HCT116 (cell line): ENCODE measurements at regions not wholly inside any gene's neighbourhood (a gene's known extent, or its start where the extent isn't known, plus 50 kb on each side); places are given as distances from the start of the nearest gene placed in this dataset.
"Not testable (repeated sequence)": the region's sequence is repeated elsewhere in the genome, so short reads cannot be mapped to it uniquely, and the experiment has no call there.

Experiments used
- ATAC-seq: fragments of 200-7000 bp; cut with Tn5 transposase; 2 replicates; pipeline ENCODE4 v1.9.1; 2020; ENCODE audit warnings: mild to moderate bottlenecking, moderate library complexity
- BruUV-seq: library from RNA; stranded (reverse); fragments of 400-500 nt; replicated peaks from 2 replicates; lab custom pipeline; 2021; lab: Mats Ljungman, UMichigan
- CTCF ChIA-PET: fragments of 300-600 bp; sonication (Branson Sonifier 250); formaldehyde crosslinking; loops from one replicate; lab custom pipeline; 2021; ENCODE audit warnings: antibody characterized with exemption; lab: Charles Lee
- POLR2A ChIA-PET: fragments of 300-600, 350-600 bp; sonication (Branson Sonifier 250); formaldehyde crosslinking; loops from one replicate; lab custom pipeline; 2021; ENCODE audit warnings: antibody characterized with exemption; lab: Charles Lee
- RAD21 ChIA-PET, 2 experiments: fragments of 300-600 bp; sonication (Branson Sonifier 250); formaldehyde crosslinking; loops; one replicate each; lab custom pipeline; 2023; ENCODE audit warnings: low total read pairs in 2 of 2; ENCODE audit not compliant: uncharacterized antibody in 2 of 2, unreplicated experiment in 2 of 2, low non-redundant PET in 1 of 2; lab: Charles Lee
- DNase-seq: peaks from one replicate; pipeline ENCODE4 v3.0.0-alpha.2; 2010; ENCODE audit warnings: low read depth, low spot score
- H2AFZ ChIP-seq: fragments of 200-600 bp; shearing (Covaris generic), sonication (generic); 2 replicates; pipeline ENCODE4 v1.6.1; 2017; ENCODE audit warnings: low read depth, mixed run types, mixed read lengths, antibody characterized with exemption, low read length; ENCODE audit not compliant: poor library complexity, severe bottlenecking
- H3K27ac ChIP-seq: 2 replicates; pipeline ENCODE4 v1.5.1; 2012; ENCODE audit warnings: low read depth, low read length
- H3K27me3 ChIP-seq: fragments of 200-600 bp; sonication (generic); 2 replicates; pipeline ENCODE4 v1.6.1; 2016; ENCODE audit warnings: mixed run types, low read length, mixed read lengths; ENCODE audit not compliant: insufficient read depth
- H3K36me3 ChIP-seq, 2 experiments: fragments of 200-500 bp in 1 of 2; fragments of 200-600 bp in 1 of 2; sonication (Bioruptor generic) in 1 of 2; sonication (generic) in 1 of 2; 2 replicates each; pipeline versions ENCODE4 v1.5.1 to v1.6.1; 2014 to 2016; ENCODE audit warnings: low read length in 2 of 2, inconsistent platforms in 1 of 2, mixed read lengths in 1 of 2, mixed run types in 1 of 2; ENCODE audit not compliant: insufficient read depth in 2 of 2, control insufficient read depth in 1 of 2
- H3K4me1 ChIP-seq, 2 experiments: fragments of 200-600 bp in 1 of 2; sonication (generic) in 1 of 2; 2 replicates each; pipeline versions ENCODE4 v1.5.1 to v1.6.1; 2012 to 2017; ENCODE audit warnings: low read length in 2 of 2, inconsistent platforms in 1 of 2, mild to moderate bottlenecking in 1 of 2, mixed read lengths in 1 of 2, mixed run types in 1 of 2, moderate library complexity in 1 of 2; ENCODE audit not compliant: insufficient read depth in 2 of 2, control insufficient read depth in 1 of 2
- H3K4me2 ChIP-seq: fragments of 200-600 bp; sonication (generic); 2 replicates; pipeline ENCODE4 v1.6.1; 2017; ENCODE audit warnings: mixed run types, low read length, mixed read lengths
- H3K4me3 ChIP-seq, 2 experiments: fragments of 200-600 bp in 1 of 2; sonication (generic) in 1 of 2; replicated peaks in 1 of 2; 2 replicates each; pipeline ENCODE4 v1.5.1; 2011 to 2016; ENCODE audit warnings: low read length in 2 of 2, control low read depth in 1 of 2, low read depth in 1 of 2, mild to moderate bottlenecking in 1 of 2, mixed read lengths in 1 of 2, mixed run types in 1 of 2
- H3K79me2 ChIP-seq: fragments of 200-600 bp; sonication (generic); 2 replicates; pipeline ENCODE4 v1.6.1; 2017; ENCODE audit warnings: mild to moderate bottlenecking, mixed run types, low read length, moderate library complexity, mixed read lengths; ENCODE audit not compliant: insufficient read depth
- H3K9ac ChIP-seq: fragments of 200-600 bp; sonication (generic); 2 replicates; pipeline ENCODE4 v1.6.1; 2016; ENCODE audit warnings: low read length, mixed read lengths
- H3K9me2 ChIP-seq: fragments of 200-600 bp; sonication (generic), shearing (Covaris generic); 2 replicates; pipeline ENCODE4 v1.6.1; 2017; ENCODE audit warnings: mixed run types, mild to moderate bottlenecking, moderate library complexity; ENCODE audit not compliant: insufficient read depth
- H3K9me3 ChIP-seq, 2 experiments: fragments of 200-500 bp in 1 of 2; fragments of 200-600 bp in 1 of 2; sonication (Bioruptor generic) in 1 of 2; sonication (generic) in 1 of 2; 2 replicates each; pipeline ENCODE4 v1.6.1; 2014 to 2017; ENCODE audit warnings: low read length in 2 of 2, mixed read lengths in 2 of 2, inconsistent platforms in 1 of 2, low read depth in 1 of 2, mild to moderate bottlenecking in 1 of 2, mixed run types in 1 of 2, moderate library complexity in 1 of 2; ENCODE audit not compliant: control insufficient read depth in 1 of 2, insufficient read depth in 1 of 2
- H4K20me1 ChIP-seq: fragments of 200-600 bp; sonication (generic), shearing (Covaris generic); 2 replicates; pipeline ENCODE4 v1.6.1; 2017; ENCODE audit warnings: mixed run types, mild to moderate bottlenecking, moderate library complexity; ENCODE audit not compliant: insufficient read depth
- POLR2AphosphoS5 ChIP-seq: IDR thresholded peaks from 2 replicates; pipeline ENCODE4 v1.6.1; 2011; ENCODE audit warnings: mild to moderate bottlenecking, low read depth, low read length, moderate library complexity
- REST ChIP-seq: IDR thresholded peaks from 2 replicates; pipeline ENCODE4 v1.6.1; 2012; ENCODE audit warnings: low read depth
- SIN3A ChIP-seq: IDR thresholded peaks from 2 replicates; pipeline ENCODE4 v1.6.1; 2012; ENCODE audit warnings: low read depth
- YY1 ChIP-seq: IDR thresholded peaks from 2 replicates; pipeline ENCODE4 v1.6.1; 2011; ENCODE audit warnings: low read length, low read depth, moderate library complexity, mild to moderate bottlenecking; ENCODE audit not compliant: insufficient replicate concordance; ENCODE audit errors: extremely low read depth
- intact Hi-C: fragments of 100-400 bp; cut with micrococcal nuclease; formaldehyde crosslinking; loops from 2 replicates; pipeline ENCODE4 v1.10.0; 2022

DNA sequence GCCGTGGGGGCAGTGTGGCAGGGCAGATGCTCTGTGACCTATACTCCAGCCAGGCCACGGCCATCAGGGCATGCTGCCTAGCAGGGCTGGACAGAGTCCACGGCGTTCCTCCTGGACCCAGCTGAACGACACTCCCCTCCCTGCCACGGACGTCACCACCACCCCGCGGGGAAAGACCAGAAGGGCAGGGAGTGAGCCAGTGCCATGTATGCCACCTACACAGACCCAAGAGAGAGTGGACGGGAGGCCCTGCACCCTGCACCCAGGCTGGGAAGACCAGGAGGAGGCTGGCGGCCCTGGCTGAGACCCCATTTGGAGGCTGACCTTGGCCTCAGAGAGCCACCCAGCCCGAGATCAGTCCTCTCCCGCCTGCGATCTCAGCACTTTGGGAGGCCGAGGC lies 101.9 kb downstream of the FAM53A start (continued):
- TF ChIP-seq SIN3A (no peak), REST (no peak), YY1 (no peak)

- H3K27me3 ChIP-seq, H3K9ac ChIP-seq, H3K79me2 ChIP-seq, H4K20me1 ChIP-seq, H2AFZ ChIP-seq, H3K4me3 ChIP-seq, CTCF ChIA-PET, H3K36me3 ChIP-seq, POLR2A ChIA-PET, H3K27ac ChIP-seq, H3K9me2 ChIP-seq, RAD21 ChIA-PET, intact Hi-C loops, H3K9me3 ChIP-seq: not testable (repeated sequence)
- ATAC-seq (peak; percentile 71), DNase-seq (peak; percentile 86)
- TF ChIP-seq POLR2AphosphoS5, result peak; percentile 33; the same call in 1 of the 2 replicates
- Histone ChIP-seq H3K4me1 (peaks cover 9 to 22% of the 10 kb centered on the region in 2 experiments), H3K4me2 (peak overlapping the region; percentile 38; the same call in 1 of the 2 replicates)
- BruUV-seq, result TSS peak; percentile 87
Measured at GRCh38 chr4:1581164-1581894, 102.8 kb downstream of the FAM53A start.

GRCh38 chr4:1580692-1581012 lies 103.5 kb downstream of the FAM53A start:
- H3K4me2 ChIP-seq, H3K9ac ChIP-seq, H3K36me3 ChIP-seq, intact Hi-C loops, H3K9me2 ChIP-seq, ATAC-seq, H3K27ac ChIP-seq, DNase-seq, BruUV-seq, H2AFZ ChIP-seq, CTCF ChIA-PET, H3K9me3 ChIP-seq, H4K20me1 ChIP-seq, H3K27me3 ChIP-seq, H3K79me2 ChIP-seq, H3K4me3 ChIP-seq, RAD21 ChIA-PET, POLR2A ChIA-PET: not testable (repeated sequence)
- peaks cover 9 to 22% of the 10 kb centered on the region in 2 experiments for H3K4me1 ChIP-seq
